HepG2 (cell line): ENCODE measurements at regions not wholly inside any gene's neighbourhood (a gene's known extent, or its start where the extent isn't known, plus 50 kb on each side); places are given as distances from the start of the nearest gene placed in this dataset.
A peak's percentile ranks its signal among the peaks of the same experiment; 100 is the strongest.

ENCODE experiments used
- EP300 ChIP-seq, 3 experiments: sonication (generic) in 1 of 3; formaldehyde crosslinking in 1 of 3; IDR thresholded peaks; 2 replicates each; pipeline versions ENCODE4 v1.5.1 to v1.6.1; 2011 to 2020; ENCODE audit warnings: low read depth in 2 of 3, low read length in 2 of 3, borderline replicate concordance in 1 of 3, improper control_type of control experiment in 1 of 3, mild to moderate bottlenecking in 1 of 3, missing genetic modification reagents in 1 of 3, moderate library complexity in 1 of 3
- FOSL2 ChIP-seq: sonication (generic); formaldehyde crosslinking; IDR thresholded peaks from 2 replicates; pipeline ENCODE4 v1.4.0; 2020; ENCODE audit warnings: missing genetic modification reagents
- KLF11 ChIP-seq: IDR thresholded peaks from 2 replicates; pipeline ENCODE4 v1.6.1; 2016; ENCODE audit warnings: missing compliant biosample characterization
- NFYB ChIP-seq: sonication (generic); formaldehyde crosslinking; IDR thresholded peaks from 2 replicates; pipeline ENCODE4 v1.4.0; 2020; ENCODE audit warnings: missing genetic modification reagents
- PPARG ChIP-seq: conservative IDR thresholded peaks from 2 replicates; pipeline ENCODE4 v1.6.1; 2016; ENCODE audit warnings: missing biosample characterization, missing genetic modification reagents
- RXRB ChIP-seq: IDR thresholded peaks from 2 replicates; pipeline ENCODE4 v1.6.1; 2016; ENCODE audit warnings: borderline replicate concordance, missing genetic modification reagents, missing compliant biosample characterization
- SOX6 ChIP-seq, 2 experiments: fragments of 450-650 bp in 1 of 2; sonication (generic) in 1 of 2; formaldehyde crosslinking in 1 of 2; IDR thresholded peaks; 2 replicates each; pipeline versions ENCODE4 v1.4.0 to v1.6.1; 2017 to 2020; ENCODE audit warnings: antibody characterized with exemption in 1 of 2, mild to moderate bottlenecking in 1 of 2, missing genetic modification reagents in 1 of 2
- SP5 ChIP-seq: IDR thresholded peaks from 2 replicates; pipeline ENCODE4 v1.6.1; 2016; ENCODE audit warnings: low read depth, borderline replicate concordance
- YEATS2 ChIP-seq: sonication (generic); formaldehyde crosslinking; IDR thresholded peaks from 2 replicates; pipeline ENCODE4 v1.4.0; 2020; ENCODE audit warnings: missing genetic modification reagents, borderline replicate concordance
- TF ChIP-seq, protein P1 (sequence below): sonication (generic); formaldehyde crosslinking; IDR thresholded peaks from 2 replicates; pipeline ENCODE4 v1.4.0; 2020; ENCODE audit warnings: missing genetic modification reagents
- TF ChIP-seq, protein P2 (sequence below), 2 experiments: sonication (generic) in 1 of 2; formaldehyde crosslinking in 1 of 2; IDR thresholded peaks; 2 replicates each; pipeline versions ENCODE4 v1.4.0 to v1.6.1; 2016 to 2020; ENCODE audit warnings: borderline replicate concordance in 1 of 2, low read depth in 1 of 2, mild to moderate bottlenecking in 1 of 2, missing genetic modification reagents in 1 of 2
- TF ChIP-seq, protein P3 (sequence below): sonication (generic); formaldehyde crosslinking; IDR thresholded peaks from 2 replicates; pipeline ENCODE4 v1.4.0; 2020; ENCODE audit warnings: mild to moderate bottlenecking, missing genetic modification reagents
- TF ChIP-seq, protein P4 (sequence below): sonication (generic); formaldehyde crosslinking; IDR thresholded peaks from 2 replicates; pipeline ENCODE4 v1.5.1; 2020; ENCODE audit warnings: missing genetic modification reagents, mild to moderate bottlenecking, borderline replicate concordance

DNA sequence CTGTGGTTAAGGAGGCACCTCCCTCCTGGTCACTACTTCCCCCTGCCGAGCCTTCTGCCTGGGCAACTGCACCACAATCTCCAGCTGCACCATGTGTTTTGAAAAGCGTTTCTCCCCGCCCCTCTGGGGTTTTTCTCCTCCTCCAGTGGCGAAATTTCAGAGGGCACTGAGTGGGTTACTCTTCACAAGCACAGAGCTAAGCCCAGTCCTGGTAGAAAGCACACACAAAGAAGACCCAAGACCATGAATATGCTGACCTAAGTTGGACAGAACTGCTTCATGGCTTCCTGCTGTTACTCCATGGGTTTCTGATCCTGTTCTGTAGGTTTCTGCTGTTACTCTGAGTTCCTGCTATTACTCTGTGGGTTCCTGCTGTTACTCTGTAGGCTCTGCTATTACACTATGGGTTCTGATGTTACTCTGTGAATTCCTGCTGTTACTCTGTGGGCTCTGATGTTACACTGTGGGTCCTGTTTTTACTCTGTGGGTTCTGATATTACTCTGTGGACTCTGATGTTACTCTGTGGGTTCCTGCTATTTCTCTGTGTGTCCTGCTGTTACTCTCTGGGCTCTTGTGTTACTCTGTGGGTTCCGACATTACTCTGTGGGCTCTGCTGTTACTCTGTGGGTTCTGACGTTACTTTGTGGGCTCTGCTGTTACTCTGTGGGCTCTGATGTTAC is 216.6 kb downstream of the RTP5 start (continued):
- TF ChIP-seq, protein P1, sequence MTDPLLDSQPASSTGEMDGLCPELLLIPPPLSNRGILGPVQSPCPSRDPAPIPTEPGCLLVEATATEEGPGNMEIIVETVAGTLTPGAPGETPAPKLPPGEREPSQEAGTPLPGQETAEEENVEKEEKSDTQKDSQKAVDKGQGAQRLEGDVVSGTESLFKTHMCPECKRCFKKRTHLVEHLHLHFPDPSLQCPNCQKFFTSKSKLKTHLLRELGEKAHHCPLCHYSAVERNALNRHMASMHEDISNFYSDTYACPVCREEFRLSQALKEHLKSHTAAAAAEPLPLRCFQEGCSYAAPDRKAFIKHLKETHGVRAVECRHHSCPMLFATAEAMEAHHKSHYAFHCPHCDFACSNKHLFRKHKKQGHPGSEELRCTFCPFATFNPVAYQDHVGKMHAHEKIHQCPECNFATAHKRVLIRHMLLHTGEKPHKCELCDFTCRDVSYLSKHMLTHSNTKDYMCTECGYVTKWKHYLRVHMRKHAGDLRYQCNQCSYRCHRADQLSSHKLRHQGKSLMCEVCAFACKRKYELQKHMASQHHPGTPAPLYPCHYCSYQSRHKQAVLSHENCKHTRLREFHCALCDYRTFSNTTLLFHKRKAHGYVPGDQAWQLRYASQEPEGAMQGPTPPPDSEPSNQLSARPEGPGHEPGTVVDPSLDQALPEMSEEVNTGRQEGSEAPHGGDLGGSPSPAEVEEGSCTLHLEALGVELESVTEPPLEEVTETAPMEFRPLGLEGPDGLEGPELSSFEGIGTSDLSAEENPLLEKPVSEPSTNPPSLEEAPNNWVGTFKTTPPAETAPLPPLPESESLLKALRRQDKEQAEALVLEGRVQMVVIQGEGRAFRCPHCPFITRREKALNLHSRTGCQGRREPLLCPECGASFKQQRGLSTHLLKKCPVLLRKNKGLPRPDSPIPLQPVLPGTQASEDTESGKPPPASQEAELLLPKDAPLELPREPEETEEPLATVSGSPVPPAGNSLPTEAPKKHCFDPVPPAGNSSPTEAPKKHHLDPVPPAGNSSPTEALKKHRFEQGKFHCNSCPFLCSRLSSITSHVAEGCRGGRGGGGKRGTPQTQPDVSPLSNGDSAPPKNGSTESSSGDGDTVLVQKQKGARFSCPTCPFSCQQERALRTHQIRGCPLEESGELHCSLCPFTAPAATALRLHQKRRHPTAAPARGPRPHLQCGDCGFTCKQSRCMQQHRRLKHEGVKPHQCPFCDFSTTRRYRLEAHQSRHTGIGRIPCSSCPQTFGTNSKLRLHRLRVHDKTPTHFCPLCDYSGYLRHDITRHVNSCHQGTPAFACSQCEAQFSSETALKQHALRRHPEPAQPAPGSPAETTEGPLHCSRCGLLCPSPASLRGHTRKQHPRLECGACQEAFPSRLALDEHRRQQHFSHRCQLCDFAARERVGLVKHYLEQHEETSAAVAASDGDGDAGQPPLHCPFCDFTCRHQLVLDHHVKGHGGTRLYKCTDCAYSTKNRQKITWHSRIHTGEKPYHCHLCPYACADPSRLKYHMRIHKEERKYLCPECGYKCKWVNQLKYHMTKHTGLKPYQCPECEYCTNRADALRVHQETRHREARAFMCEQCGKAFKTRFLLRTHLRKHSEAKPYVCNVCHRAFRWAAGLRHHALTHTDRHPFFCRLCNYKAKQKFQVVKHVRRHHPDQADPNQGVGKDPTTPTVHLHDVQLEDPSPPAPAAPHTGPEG (CRISPR knock-in tag): peak; percentile 65; the same call in 1 of the 2 replicates
- TF ChIP-seq FOSL2 (CRISPR knock-in tag) (0 out of 2 replicates have a peak, but pooled peaks have one; percentile 22), EP300 (IDR thresholded peaks at IDR 0.05; ENCODE audit: low read depth in 2 of 2, low read length in 2 of 2) (peak in 1 of 2 experiments; percentile 37; a peak in 1 of 4 replicates), EP300 (CRISPR knock-in tag; IDR thresholded peaks at IDR 0.05; ENCODE audit: borderline replicate concordance) (no peak), PPARG (CRISPR knock-in tag) (0 out of 2 replicates have a peak, but pooled peaks have one; percentile 27), KLF11 (CRISPR knock-in tag) (peak; percentile 55; the same call in 1 of the 2 replicates), RXRB (0 out of 2 replicates have a peak, but pooled peaks have one; percentile 32), SP5 (peak; percentile 63; the same call in 1 of the 2 replicates), YEATS2 (peak; percentile 41; the same call in 1 of the 2 replicates), NFYB (peak; percentile 21; the same call in 1 of the 2 replicates), SOX6 (IDR thresholded peaks at IDR 0.05) (no peak), SOX6 (CRISPR knock-in tag; IDR thresholded peaks at IDR 0.05) (0 out of 2 replicates have a peak, but pooled peaks have one; percentile 20)
- TF ChIP-seq, protein P2, sequence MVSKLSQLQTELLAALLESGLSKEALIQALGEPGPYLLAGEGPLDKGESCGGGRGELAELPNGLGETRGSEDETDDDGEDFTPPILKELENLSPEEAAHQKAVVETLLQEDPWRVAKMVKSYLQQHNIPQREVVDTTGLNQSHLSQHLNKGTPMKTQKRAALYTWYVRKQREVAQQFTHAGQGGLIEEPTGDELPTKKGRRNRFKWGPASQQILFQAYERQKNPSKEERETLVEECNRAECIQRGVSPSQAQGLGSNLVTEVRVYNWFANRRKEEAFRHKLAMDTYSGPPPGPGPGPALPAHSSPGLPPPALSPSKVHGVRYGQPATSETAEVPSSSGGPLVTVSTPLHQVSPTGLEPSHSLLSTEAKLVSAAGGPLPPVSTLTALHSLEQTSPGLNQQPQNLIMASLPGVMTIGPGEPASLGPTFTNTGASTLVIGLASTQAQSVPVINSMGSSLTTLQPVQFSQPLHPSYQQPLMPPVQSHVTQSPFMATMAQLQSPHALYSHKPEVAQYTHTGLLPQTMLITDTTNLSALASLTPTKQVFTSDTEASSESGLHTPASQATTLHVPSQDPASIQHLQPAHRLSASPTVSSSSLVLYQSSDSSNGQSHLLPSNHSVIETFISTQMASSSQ (IDR thresholded peaks at IDR 0.05; ENCODE audit: low read depth): no peak
- TF ChIP-seq, protein P2 (CRISPR knock-in tag; IDR thresholded peaks at IDR 0.05; ENCODE audit: borderline replicate concordance): 0 out of 2 replicates have a peak, but pooled peaks have one; percentile 33
- TF ChIP-seq, protein P3, sequence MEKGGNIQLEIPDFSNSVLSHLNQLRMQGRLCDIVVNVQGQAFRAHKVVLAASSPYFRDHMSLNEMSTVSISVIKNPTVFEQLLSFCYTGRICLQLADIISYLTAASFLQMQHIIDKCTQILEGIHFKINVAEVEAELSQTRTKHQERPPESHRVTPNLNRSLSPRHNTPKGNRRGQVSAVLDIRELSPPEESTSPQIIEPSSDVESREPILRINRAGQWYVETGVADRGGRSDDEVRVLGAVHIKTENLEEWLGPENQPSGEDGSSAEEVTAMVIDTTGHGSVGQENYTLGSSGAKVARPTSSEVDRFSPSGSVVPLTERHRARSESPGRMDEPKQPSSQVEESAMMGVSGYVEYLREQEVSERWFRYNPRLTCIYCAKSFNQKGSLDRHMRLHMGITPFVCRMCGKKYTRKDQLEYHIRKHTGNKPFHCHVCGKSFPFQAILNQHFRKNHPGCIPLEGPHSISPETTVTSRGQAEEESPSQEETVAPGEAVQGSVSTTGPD (CRISPR knock-in tag): peak; percentile 47; the same call in 1 of the 2 replicates
- TF ChIP-seq, protein P4, sequence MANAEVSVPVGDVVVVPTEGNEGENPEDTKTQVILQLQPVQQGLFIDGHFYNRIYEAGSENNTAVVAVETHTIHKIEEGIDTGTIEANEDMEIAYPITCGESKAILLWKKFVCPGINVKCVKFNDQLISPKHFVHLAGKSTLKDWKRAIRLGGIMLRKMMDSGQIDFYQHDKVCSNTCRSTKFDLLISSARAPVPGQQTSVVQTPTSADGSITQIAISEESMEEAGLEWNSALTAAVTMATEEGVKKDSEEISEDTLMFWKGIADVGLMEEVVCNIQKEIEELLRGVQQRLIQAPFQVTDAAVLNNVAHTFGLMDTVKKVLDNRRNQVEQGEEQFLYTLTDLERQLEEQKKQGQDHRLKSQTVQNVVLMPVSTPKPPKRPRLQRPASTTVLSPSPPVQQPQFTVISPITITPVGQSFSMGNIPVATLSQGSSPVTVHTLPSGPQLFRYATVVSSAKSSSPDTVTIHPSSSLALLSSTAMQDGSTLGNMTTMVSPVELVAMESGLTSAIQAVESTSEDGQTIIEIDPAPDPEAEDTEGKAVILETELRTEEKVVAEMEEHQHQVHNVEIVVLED (CRISPR knock-in tag): 0 out of 2 replicates have a peak, but pooled peaks have one; percentile 22
